ENCODE measurements at regions not wholly inside any gene's neighbourhood (a gene's known extent, or its start where the extent isn't known, plus 50 kb on each side); places are given as distances from the start of the nearest gene placed in this dataset.

DNA sequence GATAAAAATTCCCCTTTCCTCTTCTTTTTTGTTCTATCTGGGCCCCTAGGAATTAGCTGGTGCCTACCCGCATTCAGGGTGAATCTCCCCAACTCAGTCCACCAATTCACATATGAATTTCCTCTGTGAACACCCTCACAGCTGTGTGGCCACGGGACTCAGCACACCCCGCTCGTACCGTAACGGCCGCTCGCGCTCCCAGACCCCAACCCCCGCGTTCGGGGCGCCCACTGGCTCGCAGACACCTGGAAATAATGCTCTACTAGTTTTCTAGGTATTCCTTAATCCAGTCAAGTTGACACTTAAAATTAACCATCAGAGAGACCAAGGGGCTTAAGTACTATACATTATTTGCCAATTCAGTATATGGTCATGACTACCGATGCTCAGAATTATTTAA lies 1702.1 kb upstream of the PCDH20 start:
- no peak for TF ChIP-seq POLR2A (IDR thresholded peaks at IDR 0.05)
- TF ChIP-seq, protein P1, sequence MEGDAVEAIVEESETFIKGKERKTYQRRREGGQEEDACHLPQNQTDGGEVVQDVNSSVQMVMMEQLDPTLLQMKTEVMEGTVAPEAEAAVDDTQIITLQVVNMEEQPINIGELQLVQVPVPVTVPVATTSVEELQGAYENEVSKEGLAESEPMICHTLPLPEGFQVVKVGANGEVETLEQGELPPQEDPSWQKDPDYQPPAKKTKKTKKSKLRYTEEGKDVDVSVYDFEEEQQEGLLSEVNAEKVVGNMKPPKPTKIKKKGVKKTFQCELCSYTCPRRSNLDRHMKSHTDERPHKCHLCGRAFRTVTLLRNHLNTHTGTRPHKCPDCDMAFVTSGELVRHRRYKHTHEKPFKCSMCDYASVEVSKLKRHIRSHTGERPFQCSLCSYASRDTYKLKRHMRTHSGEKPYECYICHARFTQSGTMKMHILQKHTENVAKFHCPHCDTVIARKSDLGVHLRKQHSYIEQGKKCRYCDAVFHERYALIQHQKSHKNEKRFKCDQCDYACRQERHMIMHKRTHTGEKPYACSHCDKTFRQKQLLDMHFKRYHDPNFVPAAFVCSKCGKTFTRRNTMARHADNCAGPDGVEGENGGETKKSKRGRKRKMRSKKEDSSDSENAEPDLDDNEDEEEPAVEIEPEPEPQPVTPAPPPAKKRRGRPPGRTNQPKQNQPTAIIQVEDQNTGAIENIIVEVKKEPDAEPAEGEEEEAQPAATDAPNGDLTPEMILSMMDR (IDR thresholded peaks at IDR 0.05) = no peak

All from prostate gland (tissue), 2 donors.